ENCODE measurements at regions not wholly inside any gene's neighbourhood (a gene's known extent, or its start where the extent isn't known, plus 50 kb on each side); places are given as distances from the start of the nearest gene placed in this dataset.

- TF ChIP-seq, protein P1, sequence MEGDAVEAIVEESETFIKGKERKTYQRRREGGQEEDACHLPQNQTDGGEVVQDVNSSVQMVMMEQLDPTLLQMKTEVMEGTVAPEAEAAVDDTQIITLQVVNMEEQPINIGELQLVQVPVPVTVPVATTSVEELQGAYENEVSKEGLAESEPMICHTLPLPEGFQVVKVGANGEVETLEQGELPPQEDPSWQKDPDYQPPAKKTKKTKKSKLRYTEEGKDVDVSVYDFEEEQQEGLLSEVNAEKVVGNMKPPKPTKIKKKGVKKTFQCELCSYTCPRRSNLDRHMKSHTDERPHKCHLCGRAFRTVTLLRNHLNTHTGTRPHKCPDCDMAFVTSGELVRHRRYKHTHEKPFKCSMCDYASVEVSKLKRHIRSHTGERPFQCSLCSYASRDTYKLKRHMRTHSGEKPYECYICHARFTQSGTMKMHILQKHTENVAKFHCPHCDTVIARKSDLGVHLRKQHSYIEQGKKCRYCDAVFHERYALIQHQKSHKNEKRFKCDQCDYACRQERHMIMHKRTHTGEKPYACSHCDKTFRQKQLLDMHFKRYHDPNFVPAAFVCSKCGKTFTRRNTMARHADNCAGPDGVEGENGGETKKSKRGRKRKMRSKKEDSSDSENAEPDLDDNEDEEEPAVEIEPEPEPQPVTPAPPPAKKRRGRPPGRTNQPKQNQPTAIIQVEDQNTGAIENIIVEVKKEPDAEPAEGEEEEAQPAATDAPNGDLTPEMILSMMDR (IDR thresholded peaks at IDR 0.05): no peak
- TF ChIP-seq POLR2A (IDR thresholded peaks at IDR 0.05): no peak
- WGBS, 2 donors: 74 to 75% methylated on average over 3 to 5 of the region's 5 CpGs
- no peak for DNase-seq
- Histone ChIP-seq H3K9me3 (no peaks in the 10 kb centered on the region), H3K4me3 (no peak overlapping the region), H3K27ac (no peak overlapping the region), H3K27me3 (no peaks in the 10 kb centered on the region), H3K36me3 (no peaks in the 10 kb centered on the region), H3K4me1 (peaks cover 0 to 13% (median 0%) of the 10 kb centered on the region in 3 donors)
- intact Hi-C loops (cut with DNase I): no loop called here
Measured at GRCh38 chr5:175388531-175388930, 55.5 kb downstream of the DRD1 start.

- 67 to 83% methylated on average over 2 of the region's 2 CpGs for WGBS, 2 donors
- intact Hi-C loops (cut with DNase I): no loop called here
- TF ChIP-seq, protein P1 (IDR thresholded peaks at IDR 0.05): no peak
- no peak for TF ChIP-seq POLR2A (IDR thresholded peaks at IDR 0.05)
- no peaks in the 10 kb centered on the region for H3K27me3 ChIP-seq
- H3K4me3 ChIP-seq: no peak overlapping the region
- no peaks in the 10 kb centered on the region for H3K36me3 ChIP-seq
- H3K9me3 ChIP-seq: no peaks in the 10 kb centered on the region
- DNase-seq: no peak
- no peak overlapping the region for H3K27ac ChIP-seq
- peaks cover 0 to 13% (median 0%) of the 10 kb centered on the region in 3 donors for H3K4me1 ChIP-seq
Measured at GRCh38 chr5:175387144-175387543, 56.8 kb downstream of the DRD1 start.

- Histone ChIP-seq H3K9me3 (no peaks in the 10 kb centered on the region), H3K4me3 (no peak overlapping the region), H3K27me3 (no peaks in the 10 kb centered on the region), H3K27ac (no peak overlapping the region), H3K4me1 (peaks cover 0 to 13% (median 0%) of the 10 kb centered on the region in 3 donors), H3K36me3 (no peaks in the 10 kb centered on the region)
- WGBS, 2 donors: 72 to 76% methylated on average over 2 of the region's 2 CpGs
- TF ChIP-seq, protein P1 (IDR thresholded peaks at IDR 0.05): no peak
- TF ChIP-seq POLR2A (IDR thresholded peaks at IDR 0.05): no peak
- DNase-seq: no peak
- intact Hi-C loops (cut with DNase I): no loop called here
Measured at GRCh38 chr5:175386526-175386925, 57.5 kb downstream of the DRD1 start.

- no peak for DNase-seq
- 24 to 31% methylated on average over 9 of the region's 9 CpGs for WGBS, 2 donors
- no peaks in the 10 kb centered on the region for H3K27me3 ChIP-seq
- no peaks in the 10 kb centered on the region for H3K36me3 ChIP-seq
- peaks cover 0 to 13% (median 0%) of the 10 kb centered on the region in 3 donors for H3K4me1 ChIP-seq
- TF ChIP-seq POLR2A (IDR thresholded peaks at IDR 0.05): no peak
- TF ChIP-seq, protein P1 (IDR thresholded peaks at IDR 0.05): no peak
- H3K27ac ChIP-seq: no peak overlapping the region
- intact Hi-C loops (cut with DNase I): no loop called here
- H3K4me3 ChIP-seq: no peak overlapping the region
- H3K9me3 ChIP-seq: no peaks in the 10 kb centered on the region
Measured at GRCh38 chr5:175385691-175386362, 58.2 kb downstream of the DRD1 start.

GRCh38 chr5:175384724-175385552 is 59.0 kb downstream of the DRD1 start:
- intact Hi-C loops (cut with DNase I): no loop called here
- no peak for TF ChIP-seq POLR2A (IDR thresholded peaks at IDR 0.05)
- Histone ChIP-seq H3K9me3 (no peaks in the 10 kb centered on the region), H3K27me3 (no peaks in the 10 kb centered on the region), H3K4me1 (peaks cover 0 to 13% (median 0%) of the 10 kb centered on the region in 3 donors), H3K4me3 (no peak overlapping the region), H3K27ac (no peak overlapping the region), H3K36me3 (no peaks in the 10 kb centered on the region)
- no peak for DNase-seq
- WGBS, 2 donors: 54 to 57% methylated on average over 2 of the region's 2 CpGs

All from esophagus squamous epithelium (tissue), 5 donors.